Activated CD8-positive, alpha-beta memory T cell treated with anti-CD3 and anti-CD28 coated beads, Interleukin-2, amount 10 ng/mL, durations not matched to agents 7 days and 5 days (primary cell): ENCODE measurements at regions not wholly inside any gene's neighbourhood (a gene's known extent, or its start where the extent isn't known, plus 50 kb on each side); places are given as distances from the start of the nearest gene placed in this dataset.

ENCODE experiments used
- ATAC-seq: fragments of 150-1000 bp; cut with Tn5 transposase; one replicate; pipeline ENCODE4 v1.10.0; 2021; ENCODE audit warnings: moderate library complexity
- CTCF ChIA-PET: fragments of 350-600 bp; sonication (Branson Sonifier 250); formaldehyde crosslinking; loops from one replicate; lab custom pipeline; 2021; ENCODE audit warnings: antibody characterized with exemption; lab: Charles Lee
- DNase-seq: peaks from one replicate; pipeline ENCODE4 v3.0.0-alpha.2; 2020
- H3K27ac Mint-ChIP-seq: one replicate; pipeline ENCODE4 v1.8.0; 2021; ENCODE audit warnings: mild to moderate bottlenecking, mixed read lengths
- H3K27me3 Mint-ChIP-seq: one replicate; pipeline ENCODE4 v1.8.0; 2021; ENCODE audit warnings: mixed read lengths
- H3K36me3 Mint-ChIP-seq: one replicate; pipeline ENCODE4 v1.8.0; 2021; ENCODE audit warnings: mild to moderate bottlenecking, mixed read lengths
- H3K4me1 Mint-ChIP-seq: one replicate; pipeline ENCODE4 v1.8.0; 2021; ENCODE audit warnings: mixed read lengths
- H3K4me3 Mint-ChIP-seq: one replicate; pipeline ENCODE4 v1.8.0; 2021; ENCODE audit warnings: mild to moderate bottlenecking, moderate library complexity, mixed read lengths
- H3K9me3 Mint-ChIP-seq: one replicate; pipeline ENCODE4 v1.8.0; 2022; ENCODE audit warnings: low read depth, mixed read lengths

GRCh38 chr17:69734656-69735055, 320.2 kb downstream of the MAP2K6 start:
- Mint-ChIP-seq H3K36me3 (peaks cover 3% of the 10 kb centered on the region), H3K9me3 (peaks cover 2% of the 10 kb centered on the region)

DNA sequence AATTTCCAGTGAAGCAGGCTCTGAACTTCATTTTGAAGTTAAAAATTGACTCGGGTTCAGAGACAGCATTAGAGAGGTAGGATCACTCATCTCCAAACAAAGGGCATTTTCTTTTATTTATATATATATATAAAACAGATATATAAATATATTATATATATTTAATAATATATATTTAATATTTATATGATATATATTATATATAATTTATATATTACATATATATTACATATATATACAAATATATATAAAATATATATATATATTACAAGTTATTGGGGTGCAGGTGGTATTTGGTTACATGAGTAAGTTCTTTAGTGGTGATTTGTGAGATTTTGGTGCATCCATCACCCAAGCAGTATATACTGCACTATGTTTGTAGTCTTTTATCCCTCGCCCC, 320.8 kb downstream of the MAP2K6 start:
- Mint-ChIP-seq H3K27ac (no peak overlapping the region), H3K4me1 (peaks cover 14% of the 10 kb centered on the region), H3K9me3 (peaks cover 2% of the 10 kb centered on the region), H3K27me3 (peaks cover 3% of the 10 kb centered on the region), H3K4me3 (no peak overlapping the region), H3K36me3 (peaks cover 3% of the 10 kb centered on the region)
- CTCF ChIA-PET = no interaction called here
- no peak for ATAC-seq
- no peak for DNase-seq

More at GRCh38 chr17:69734656-69735055, 320.2 kb downstream of the MAP2K6 start:
- no peak overlapping the region for H3K4me3 Mint-ChIP-seq
- peaks cover 3% of the 10 kb centered on the region for H3K27me3 Mint-ChIP-seq
- DNase-seq (no peak), ATAC-seq (no peak)
- CTCF ChIA-PET = no interaction called here
- H3K27ac Mint-ChIP-seq = no peak overlapping the region
- H3K4me1 Mint-ChIP-seq = peaks cover 14% of the 10 kb centered on the region

- Mint-ChIP-seq H3K27me3 (no peaks in the 10 kb centered on the region), H3K27ac (no peak overlapping the region), H3K4me1 (peaks cover 6% of the 10 kb centered on the region), H3K9me3 (peaks cover 8% of the 10 kb centered on the region), H3K36me3 (peaks cover 3% of the 10 kb centered on the region), H3K4me3 (no peak overlapping the region)
- ATAC-seq (no peak), DNase-seq (no peak)
- CTCF ChIA-PET = no interaction called here
These were observed 328.6 kb downstream of the MAP2K6 start for GRCh38 chr17:69743091-69743490.

DNA sequence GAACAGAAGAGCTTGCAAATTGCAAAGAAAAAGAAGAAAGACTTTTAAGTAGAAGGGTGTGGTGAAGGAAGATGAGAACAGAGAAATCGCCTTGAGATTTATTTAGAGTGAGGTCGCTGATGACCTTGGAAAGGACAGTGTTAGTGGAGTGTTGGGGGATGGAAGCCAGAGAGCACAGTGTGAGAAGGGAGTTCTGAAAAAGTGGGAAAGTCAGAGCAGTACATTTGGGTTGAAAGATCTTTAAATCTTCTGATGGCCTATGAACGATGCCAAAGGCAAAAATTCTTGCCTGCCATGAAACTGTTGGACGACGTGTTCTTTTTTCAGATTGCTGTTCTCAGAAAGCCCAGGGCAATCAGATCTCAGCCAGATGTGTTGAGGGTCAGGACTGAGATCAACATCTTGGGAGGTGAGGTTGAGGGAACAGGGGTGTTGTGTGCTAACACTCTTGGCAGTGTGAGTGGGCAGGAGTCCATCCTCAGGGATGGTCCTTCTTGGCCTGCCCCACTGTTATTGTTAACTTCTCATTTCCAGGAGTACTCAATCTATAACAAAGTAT, 330.1 kb downstream of the MAP2K6 start:
- Mint-ChIP-seq H3K27ac (no peak overlapping the region), H3K36me3 (peaks cover under 1% of the 10 kb centered on the region), H3K4me3 (no peak overlapping the region), H3K4me1 (no peaks in the 10 kb centered on the region), H3K9me3 (peaks cover 8% of the 10 kb centered on the region), H3K27me3 (no peaks in the 10 kb centered on the region)
- ATAC-seq (no peak), DNase-seq (no peak)
- CTCF ChIA-PET = no interaction called here

GRCh38 chr17:69749911-69750310, 325.1 kb upstream of the KCNJ16 start:
- ATAC-seq = no peak
- H3K4me1 Mint-ChIP-seq = no peaks in the 10 kb centered on the region
- CTCF ChIA-PET = no interaction called here
- no peak for DNase-seq
- H3K4me3 Mint-ChIP-seq = no peak overlapping the region
- H3K36me3 Mint-ChIP-seq = no peaks in the 10 kb centered on the region
- H3K27me3 Mint-ChIP-seq = no peaks in the 10 kb centered on the region
- H3K9me3 Mint-ChIP-seq = no peaks in the 10 kb centered on the region
- no peak overlapping the region for H3K27ac Mint-ChIP-seq

- DNase-seq (no peak), ATAC-seq (no peak)
- H3K36me3 Mint-ChIP-seq = no peaks in the 10 kb centered on the region
- H3K27ac Mint-ChIP-seq = no peak overlapping the region
- H3K4me3 Mint-ChIP-seq = no peak overlapping the region
- H3K4me1 Mint-ChIP-seq = no peaks in the 10 kb centered on the region
- CTCF ChIA-PET = no interaction called here
- H3K9me3 Mint-ChIP-seq = no peaks in the 10 kb centered on the region
- no peaks in the 10 kb centered on the region for H3K27me3 Mint-ChIP-seq
These were observed 317.2 kb upstream of the KCNJ16 start for GRCh38 chr17:69757688-69758430.

GRCh38 chr17:69760562-69760961, 314.5 kb upstream of the KCNJ16 start:
- ATAC-seq = no peak
- Mint-ChIP-seq H3K27ac (no peak overlapping the region), H3K4me3 (no peak overlapping the region), H3K4me1 (no peaks in the 10 kb centered on the region), H3K9me3 (no peaks in the 10 kb centered on the region), H3K27me3 (no peaks in the 10 kb centered on the region), H3K36me3 (no peaks in the 10 kb centered on the region)
- no peak for DNase-seq
- CTCF ChIA-PET = no interaction called here

DNA sequence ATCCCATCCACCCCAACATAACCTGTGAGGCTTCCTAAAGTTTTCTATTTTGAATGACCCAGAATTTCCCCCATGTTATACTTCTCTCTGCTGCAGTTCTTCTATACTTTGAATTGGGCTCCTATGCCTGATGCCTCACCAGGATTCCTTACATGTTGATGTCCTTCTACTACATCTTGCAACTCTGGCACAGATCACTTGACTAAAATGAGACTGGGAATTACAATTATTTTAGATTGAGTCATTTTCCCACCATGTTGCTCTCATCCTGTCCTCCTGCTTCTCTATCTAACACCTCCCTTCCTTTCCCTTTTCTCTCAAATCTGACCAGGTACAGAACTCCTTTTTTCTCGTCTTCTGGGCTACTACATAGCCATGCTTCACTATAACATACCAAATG, 314.0 kb upstream of the KCNJ16 start:
- Mint-ChIP-seq H3K36me3 (no peaks in the 10 kb centered on the region), H3K27me3 (no peaks in the 10 kb centered on the region), H3K4me3 (no peak overlapping the region), H3K27ac (no peak overlapping the region), H3K9me3 (no peaks in the 10 kb centered on the region), H3K4me1 (no peaks in the 10 kb centered on the region)
- DNase-seq (no peak), ATAC-seq (no peak)
- CTCF ChIA-PET = no interaction called here

GRCh38 chr17:69761767-69762321, 313.2 kb upstream of the KCNJ16 start:
- no peaks in the 10 kb centered on the region for H3K9me3 Mint-ChIP-seq
- CTCF ChIA-PET = no interaction called here
- ATAC-seq (no peak), DNase-seq (no peak)
- H3K27ac Mint-ChIP-seq = no peak overlapping the region
- H3K4me3 Mint-ChIP-seq = no peak overlapping the region
- no peaks in the 10 kb centered on the region for H3K27me3 Mint-ChIP-seq
- H3K4me1 Mint-ChIP-seq = no peaks in the 10 kb centered on the region
- no peaks in the 10 kb centered on the region for H3K36me3 Mint-ChIP-seq

- CTCF ChIA-PET = no interaction called here
- ATAC-seq = no peak
- Mint-ChIP-seq H3K4me3 (no peak overlapping the region), H3K27me3 (no peaks in the 10 kb centered on the region), H3K9me3 (no peaks in the 10 kb centered on the region), H3K4me1 (no peaks in the 10 kb centered on the region), H3K36me3 (no peaks in the 10 kb centered on the region), H3K27ac (no peak overlapping the region)
- DNase-seq = no peak
These were observed 312.7 kb upstream of the KCNJ16 start for GRCh38 chr17:69762359-69762758.

DNA sequence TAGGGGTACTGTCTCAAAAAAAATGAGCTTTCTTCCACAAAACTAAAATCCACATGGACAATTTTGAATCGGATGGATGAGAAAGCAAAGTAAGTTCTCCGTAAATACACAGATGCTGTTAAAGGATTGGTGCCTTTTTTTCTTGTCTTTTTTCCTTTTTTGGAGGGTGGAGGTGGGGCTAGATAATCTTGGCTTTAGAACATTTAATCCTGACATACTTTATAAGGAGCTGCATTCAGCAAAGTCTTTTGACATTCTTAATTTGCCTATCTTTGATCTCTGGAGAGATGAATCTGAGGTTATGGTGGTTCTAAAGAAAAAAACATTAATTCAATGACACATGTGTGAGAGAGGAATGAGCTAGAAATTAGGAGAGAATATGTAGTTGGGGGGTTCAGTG, 312.3 kb upstream of the KCNJ16 start:
- CTCF ChIA-PET = no interaction called here
- no peak overlapping the region for H3K4me3 Mint-ChIP-seq

GRCh38 chr17:69763503-69763902, 311.5 kb upstream of the KCNJ16 start:
- no peak overlapping the region for H3K27ac Mint-ChIP-seq
- no peaks in the 10 kb centered on the region for H3K36me3 Mint-ChIP-seq
- no peaks in the 10 kb centered on the region for H3K4me1 Mint-ChIP-seq
- no peak for ATAC-seq
- no peak overlapping the region for H3K4me3 Mint-ChIP-seq
- DNase-seq = no peak
- no peaks in the 10 kb centered on the region for H3K9me3 Mint-ChIP-seq
- no peaks in the 10 kb centered on the region for H3K27me3 Mint-ChIP-seq
- CTCF ChIA-PET = no interaction called here

More for the DNA sequence above, 312.3 kb upstream of the KCNJ16 start:
- Mint-ChIP-seq H3K36me3 (no peaks in the 10 kb centered on the region), H3K4me1 (no peaks in the 10 kb centered on the region), H3K27me3 (no peaks in the 10 kb centered on the region), H3K9me3 (no peaks in the 10 kb centered on the region), H3K27ac (no peak overlapping the region)
- no peak for DNase-seq
- no peak for ATAC-seq

DNA sequence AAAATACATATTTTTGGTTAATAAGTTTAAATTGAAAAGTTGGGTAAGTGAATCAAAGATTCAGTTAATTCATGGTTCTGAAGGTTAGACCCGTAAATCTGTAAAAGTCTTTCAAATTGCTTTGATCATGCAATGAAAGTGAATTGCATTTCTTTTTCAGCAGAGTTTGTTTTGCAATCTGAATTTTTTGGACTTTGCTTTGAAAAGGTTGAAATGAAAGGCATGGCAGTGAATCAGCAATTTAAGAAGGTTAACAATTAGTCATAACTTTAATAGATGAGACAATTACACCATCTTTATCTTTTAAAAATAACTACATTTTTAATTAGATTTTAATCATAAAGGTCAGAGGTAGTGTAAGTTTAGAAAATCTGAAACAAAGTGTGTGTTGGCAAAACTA, 310.9 kb upstream of the KCNJ16 start:
- Mint-ChIP-seq H3K27ac (no peak overlapping the region), H3K36me3 (no peaks in the 10 kb centered on the region)
- CTCF ChIA-PET = no interaction called here

DNA sequence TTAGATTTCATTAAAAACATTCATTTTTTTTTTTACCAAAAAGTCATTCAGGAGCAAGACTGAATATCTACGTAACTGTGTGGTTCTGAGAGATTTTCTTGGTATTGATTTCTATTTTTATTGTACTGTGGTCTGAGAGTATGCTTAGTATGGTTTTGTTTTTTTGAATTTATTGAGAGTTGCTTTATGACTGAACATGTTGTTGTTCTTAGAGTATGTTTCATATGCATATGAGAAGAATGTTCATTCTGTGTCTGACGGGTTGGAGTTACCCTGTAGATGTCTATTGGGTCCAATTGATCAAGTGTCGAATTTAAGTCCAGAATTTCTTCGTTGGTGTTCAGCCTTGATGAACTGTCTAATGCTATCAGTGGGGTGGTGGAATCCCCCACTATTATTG, 306.0 kb upstream of the KCNJ16 start:
- H3K9me3 Mint-ChIP-seq = no peaks in the 10 kb centered on the region
- no peak for ATAC-seq
- CTCF ChIA-PET = no interaction called here
- no peaks in the 10 kb centered on the region for H3K27me3 Mint-ChIP-seq
- H3K36me3 Mint-ChIP-seq = no peaks in the 10 kb centered on the region
- no peaks in the 10 kb centered on the region for H3K4me1 Mint-ChIP-seq
- H3K4me3 Mint-ChIP-seq = no peak overlapping the region
- no peak overlapping the region for H3K27ac Mint-ChIP-seq
- DNase-seq = no peak

More for the DNA sequence above, 310.9 kb upstream of the KCNJ16 start:
- no peak for DNase-seq
- ATAC-seq = no peak
- Mint-ChIP-seq H3K4me1 (no peaks in the 10 kb centered on the region), H3K27me3 (no peaks in the 10 kb centered on the region), H3K4me3 (no peak overlapping the region), H3K9me3 (no peaks in the 10 kb centered on the region)
